Umbilical cord (tissue), 1 donor: ENCODE measurements at regions not wholly inside any gene's neighbourhood (a gene's known extent, or its start where the extent isn't known, plus 50 kb on each side); places are given as distances from the start of the nearest gene placed in this dataset.
"Not testable (repeated sequence)": the region's sequence is repeated elsewhere in the genome, so short reads cannot be mapped to it uniquely, and the experiment has no call there.

Experiments
- DNase-seq: peaks from one replicate; pipeline ENCODE4 v3.0.0-alpha.2; 2015; ENCODE audit warnings: low spot score

DNA sequence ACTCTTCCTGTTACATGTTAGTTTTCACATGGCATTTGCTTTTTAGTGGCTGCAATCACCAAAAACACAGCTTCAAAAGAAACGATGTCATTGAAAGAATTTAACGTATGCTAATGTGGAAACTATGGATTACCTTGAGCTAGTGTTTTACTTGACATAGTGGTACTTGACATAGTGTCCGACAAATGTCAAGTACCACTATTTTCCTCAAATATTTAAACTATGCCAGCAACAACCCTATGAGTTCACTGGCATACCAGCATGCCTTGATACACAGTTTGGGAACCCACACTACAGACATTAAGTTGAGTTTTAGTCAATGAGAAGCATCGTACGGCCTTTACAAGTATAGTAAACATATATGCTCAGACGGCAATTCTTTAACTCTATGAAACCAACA lies 560.3 kb downstream of the GALC start:
- DNase-seq = no peak

DNA sequence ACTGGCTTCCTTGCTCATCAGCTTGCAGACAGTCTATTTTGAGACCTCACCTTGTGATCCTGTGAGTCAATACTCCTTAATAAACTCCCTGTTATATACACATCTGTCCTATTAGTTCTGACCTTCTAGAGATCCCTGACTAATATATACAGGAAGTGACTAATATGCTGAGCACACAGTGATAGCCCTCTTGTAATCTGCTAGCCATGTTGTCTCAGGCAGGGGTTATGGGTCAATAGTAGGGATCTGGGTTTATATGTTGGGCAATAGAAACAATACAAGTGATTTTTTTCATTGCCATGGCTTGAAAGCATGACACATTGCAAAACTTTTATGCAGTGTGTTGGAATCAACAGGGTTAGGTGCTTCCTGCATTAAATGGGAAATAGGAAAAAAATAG lies 562.2 kb downstream of the GALC start:
- DNase-seq = no peak

DNA sequence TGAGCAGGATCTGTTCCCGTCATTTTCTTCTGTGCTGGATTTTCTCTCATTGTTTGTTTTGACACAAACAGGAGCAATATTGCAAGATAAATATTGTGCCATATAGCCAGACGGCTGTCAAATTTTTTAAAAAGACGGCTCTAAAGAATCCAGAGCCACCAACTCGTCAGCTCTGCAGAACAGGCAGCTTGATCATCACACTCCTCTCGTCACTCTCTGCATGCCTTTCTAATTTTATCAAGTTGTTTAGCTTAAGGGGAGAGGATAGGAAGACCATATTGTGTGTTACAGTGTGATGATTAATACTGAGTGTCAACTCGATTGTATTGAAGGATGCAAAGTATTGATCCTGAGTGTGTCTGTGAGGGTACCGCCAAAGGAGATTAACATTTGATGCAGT lies 562.8 kb downstream of the GALC start:
- no peak for DNase-seq

DNA sequence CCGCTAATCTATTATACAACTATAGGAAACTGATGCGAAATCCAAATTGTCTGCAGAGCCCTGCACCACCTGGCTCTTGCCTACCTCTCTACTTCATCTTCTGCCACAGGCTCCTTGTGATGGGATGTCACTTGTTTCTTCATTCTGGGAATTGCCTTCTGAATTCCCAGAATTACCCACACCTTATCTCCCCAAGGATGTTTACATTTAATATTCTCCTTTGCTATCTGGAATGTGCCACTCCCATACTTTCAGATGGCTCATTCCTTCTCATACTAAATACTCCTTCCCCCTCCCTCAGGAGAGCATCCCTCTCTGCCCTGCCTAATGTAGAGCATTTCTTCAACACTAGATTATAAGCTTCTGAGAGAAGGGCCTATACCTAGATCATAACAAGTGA lies 573.1 kb downstream of the GALC start:
- DNase-seq = no peak

DNA sequence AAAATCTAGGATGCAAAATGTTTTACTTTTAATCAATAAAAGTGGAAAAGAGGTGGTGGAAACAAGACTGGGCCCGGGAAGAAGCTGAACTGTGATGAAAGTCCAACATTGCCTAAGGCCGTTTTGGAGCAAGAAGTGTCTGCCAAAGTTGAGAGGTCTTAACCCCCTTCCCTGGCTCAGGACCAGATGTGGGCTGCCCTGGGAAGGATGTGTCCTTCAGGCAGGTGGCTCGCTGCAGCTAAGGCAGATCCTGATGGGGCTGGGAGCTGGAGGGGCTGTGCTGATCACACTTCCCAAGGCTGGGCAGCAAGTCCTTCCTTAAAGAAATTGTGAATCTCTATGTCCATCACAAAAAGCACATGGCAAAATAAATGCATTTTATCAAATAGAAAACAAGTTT lies 581.6 kb downstream of the GALC start:
- no peak for DNase-seq

DNA sequence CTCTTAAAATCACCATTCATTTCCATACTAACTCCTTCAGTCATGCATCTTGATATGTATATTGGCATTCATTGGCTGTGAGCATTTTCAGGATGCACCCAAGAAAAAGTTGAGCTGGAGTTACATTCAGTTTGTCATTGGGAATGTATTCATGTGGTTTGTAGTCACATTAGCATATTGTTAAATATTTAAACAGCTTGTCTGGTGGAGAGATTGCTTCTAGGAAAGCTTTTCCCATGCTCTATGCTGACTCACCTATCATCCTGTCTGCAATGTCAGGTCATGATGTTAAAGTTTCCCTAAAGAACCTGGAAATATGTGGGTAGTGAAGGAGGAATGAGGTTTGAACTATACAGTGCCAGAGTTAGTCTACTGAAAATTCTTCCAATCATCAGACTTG lies 583.6 kb downstream of the GALC start:
- DNase-seq = no peak

DNA sequence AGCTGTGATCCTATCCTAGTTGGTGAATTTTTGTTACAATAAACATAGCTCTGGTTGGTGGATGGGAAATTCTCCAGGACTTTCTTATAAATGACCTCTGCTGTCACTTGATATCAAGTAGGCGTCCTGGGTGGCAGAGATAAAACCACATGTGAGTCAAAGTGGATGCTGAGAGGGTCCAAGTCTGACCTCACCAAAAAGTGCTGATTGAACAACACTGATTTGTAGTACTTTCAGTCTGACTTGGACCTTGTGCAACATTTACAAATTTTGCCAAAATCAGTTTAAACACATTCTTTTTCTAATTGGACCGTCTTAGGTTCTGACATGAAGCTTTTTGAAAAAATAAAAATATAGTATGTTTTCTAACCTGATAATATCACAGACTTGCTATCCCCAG lies 585.6 kb downstream of the GALC start:
- no peak for DNase-seq

DNA sequence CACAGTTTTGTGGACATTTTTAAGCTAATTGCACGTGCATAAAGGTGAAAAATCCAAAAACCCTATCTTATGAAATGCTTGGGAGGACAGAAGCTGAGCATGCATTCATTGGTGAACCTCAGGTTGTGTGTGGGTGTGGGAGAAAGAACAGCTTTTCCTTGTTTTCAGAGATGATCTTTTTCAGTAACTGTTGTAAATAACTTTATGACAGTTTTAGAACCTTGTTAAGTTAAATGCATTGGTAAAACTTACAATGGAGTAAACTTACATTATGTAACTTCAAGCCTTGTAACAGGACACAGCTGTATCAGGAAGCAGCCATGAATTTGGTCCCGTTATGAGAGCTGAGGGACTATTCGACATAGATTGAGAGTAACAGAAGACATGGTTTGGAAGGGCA lies 587.4 kb downstream of the GALC start:
- DNase-seq = no peak

DNA sequence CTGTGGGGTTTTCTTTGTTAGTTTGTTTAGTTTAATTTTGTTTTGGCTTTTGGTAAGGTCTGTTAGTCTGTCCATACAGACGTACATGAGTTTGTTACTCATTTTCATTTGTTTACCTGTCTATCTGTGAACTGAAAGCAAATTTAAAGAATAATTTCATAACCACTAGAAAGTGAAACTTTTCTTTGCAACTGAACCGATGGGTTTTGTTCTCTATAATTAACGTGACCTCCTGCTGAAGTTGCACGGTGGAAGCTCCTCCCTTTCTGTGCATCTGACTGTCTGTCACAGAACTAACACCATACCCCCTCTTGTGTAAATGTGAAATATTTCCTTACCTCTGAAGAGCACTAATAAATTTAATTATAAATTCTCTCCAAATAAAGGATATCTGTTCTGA lies 595.5 kb downstream of the GALC start:
- DNase-seq = no peak

DNA sequence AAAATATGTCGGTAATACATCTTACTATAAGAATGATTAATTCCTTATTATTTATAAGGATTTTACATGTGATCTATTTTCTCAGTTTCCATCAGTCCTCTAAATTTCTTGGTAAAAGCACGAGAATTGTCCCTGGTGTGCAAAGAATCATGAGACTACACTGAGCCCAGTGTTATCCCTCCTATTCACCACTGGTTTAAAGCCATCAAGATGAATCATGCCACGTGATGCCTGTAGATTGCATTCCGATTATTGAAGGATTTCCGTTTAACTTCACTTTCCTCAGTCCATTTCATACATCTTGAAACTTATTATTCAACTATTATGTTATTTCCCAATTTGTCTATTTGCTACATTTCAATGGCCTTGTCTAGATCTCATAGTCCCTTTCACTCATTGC lies 601.9 kb downstream of the GALC start:
- DNase-seq = no peak

DNA sequence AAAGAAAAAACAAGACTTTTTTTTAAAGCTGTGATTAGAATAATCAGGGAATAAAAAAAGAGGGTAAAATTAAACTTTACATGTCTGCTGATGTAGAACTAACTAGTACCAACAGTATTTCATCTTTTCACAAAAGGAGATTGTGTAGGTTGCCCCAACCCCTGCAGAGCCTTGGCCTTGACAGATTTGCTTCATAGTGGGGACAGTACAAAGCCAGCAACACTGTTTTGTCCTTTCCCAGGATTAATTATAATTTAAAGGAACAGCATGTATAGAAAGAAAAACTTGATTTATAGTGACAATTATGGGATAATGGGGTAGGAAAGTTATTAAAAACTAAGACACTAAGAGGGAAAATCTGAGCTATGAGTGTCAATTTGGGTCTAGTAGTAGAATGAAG lies 604.0 kb downstream of the GALC start:
- DNase-seq = no peak

DNA sequence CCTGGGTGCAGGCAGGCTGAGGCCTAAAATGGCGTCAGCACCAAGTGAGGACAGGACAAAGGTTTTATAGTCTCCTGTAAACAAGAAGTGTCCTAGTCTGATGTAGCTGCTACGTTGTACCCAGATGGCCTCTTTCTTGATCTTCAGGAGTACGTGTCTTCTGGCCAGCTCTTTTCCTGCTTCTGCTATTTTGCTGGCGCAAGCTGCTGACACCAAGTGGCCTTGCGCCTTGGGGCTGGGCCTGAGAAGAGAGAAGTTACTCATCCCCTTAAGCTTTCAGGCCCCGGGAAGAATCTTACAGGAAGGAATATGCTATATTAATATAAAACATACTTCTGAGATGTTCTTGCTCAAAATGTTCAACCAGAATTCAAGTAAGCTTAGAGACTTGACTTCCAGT lies 605.2 kb downstream of the GALC start:
- DNase-seq = peak; percentile 31

DNA sequence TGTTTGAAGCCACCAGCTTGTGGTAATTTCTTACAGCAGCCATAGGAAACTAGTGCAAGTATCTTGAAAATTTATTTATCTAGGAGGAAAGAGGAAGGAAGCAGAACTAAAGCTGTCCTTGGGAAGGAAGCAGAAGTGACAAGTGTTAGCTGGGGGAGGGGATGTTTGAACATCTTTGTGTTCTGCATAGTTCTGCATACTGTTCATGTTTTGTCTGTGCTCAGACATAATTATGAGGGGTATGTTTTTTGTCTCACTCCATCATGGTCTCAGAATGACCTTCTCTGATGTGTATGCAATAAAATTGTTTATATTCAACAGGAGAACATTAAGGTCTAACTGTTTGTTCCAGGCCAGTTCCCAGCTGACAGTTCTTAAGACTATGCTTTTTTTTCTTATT lies 606.5 kb downstream of the GALC start:
- peak; percentile 26 for DNase-seq

DNA sequence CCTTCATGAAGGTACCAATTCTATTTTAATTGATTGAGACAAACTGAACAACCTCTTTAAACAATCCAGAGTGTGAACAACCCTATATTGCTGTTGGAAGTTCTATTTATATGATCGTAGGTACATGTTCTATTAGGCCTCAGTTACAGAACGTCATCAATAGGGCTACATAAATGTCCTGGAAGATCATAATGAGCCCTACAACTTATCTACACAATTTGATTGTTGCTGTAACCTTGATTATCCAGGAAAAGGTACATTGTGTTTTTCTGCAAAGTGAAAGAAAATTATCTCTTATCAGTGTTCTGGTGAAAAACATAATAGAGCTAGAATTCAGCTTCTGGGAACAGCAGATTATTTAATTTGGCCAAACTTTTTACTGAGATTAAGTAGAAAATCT lies 612.9 kb downstream of the GALC start:
- DNase-seq = no peak

DNA sequence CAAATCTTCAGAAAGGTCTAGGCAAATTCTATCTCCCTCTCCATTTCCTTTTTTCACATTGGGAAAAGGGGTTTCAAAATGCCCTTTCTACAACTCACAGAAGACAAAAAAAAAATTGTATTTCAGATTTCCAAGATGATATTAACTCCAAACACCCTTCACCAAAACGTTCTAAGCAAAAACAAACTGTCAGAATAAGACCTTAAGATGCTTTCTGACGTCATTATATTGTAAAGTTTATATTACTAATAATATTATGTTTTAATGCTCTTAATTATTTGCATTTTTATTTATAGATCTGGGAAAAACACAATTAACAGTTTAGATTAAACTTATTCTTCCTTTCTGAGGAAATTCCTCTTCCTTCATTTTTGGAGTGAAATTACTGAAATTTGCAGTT lies 624.2 kb downstream of the GALC start:
- no peak for DNase-seq

DNA sequence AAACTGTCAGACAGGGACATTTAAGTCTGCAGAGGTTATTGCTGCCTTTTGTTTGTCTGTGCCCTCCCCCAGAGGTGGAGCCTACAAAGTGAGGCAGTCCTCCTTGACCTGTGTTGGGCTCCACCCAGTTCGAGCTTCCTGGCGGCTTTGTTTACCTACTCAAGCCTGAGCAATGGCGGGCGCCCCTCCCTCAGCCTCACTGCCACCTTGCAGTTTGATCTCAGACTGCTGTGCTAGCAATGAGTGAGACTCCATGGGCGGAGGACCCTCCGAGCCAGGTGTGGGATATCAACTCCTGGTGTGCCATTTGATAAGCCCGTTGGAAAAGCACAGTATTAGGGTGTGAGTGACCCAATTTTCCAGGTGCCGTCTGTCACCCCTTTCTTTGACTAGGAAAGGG lies 632.7 kb downstream of the GALC start:
- DNase-seq = not testable (repeated sequence)

DNA sequence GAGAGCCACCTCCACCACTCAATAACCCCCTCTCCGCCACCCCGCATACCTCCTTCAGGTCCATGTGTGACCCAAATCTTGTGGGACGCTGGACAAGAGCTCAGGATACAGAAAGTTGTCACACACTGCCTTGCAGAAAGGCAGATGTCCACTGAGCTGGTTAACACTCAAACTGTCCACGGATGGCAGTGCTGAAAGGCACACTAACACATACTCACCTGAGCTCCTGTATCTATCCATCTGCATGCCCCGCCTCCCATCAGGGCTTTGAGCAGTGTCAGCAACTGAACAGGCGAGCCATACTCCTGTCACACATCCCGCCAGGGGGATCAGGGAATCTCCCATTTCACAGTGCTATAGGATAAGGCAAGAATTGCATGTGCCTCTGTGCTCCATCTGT lies 642.0 kb downstream of the GALC start:
- no peak for DNase-seq

DNA sequence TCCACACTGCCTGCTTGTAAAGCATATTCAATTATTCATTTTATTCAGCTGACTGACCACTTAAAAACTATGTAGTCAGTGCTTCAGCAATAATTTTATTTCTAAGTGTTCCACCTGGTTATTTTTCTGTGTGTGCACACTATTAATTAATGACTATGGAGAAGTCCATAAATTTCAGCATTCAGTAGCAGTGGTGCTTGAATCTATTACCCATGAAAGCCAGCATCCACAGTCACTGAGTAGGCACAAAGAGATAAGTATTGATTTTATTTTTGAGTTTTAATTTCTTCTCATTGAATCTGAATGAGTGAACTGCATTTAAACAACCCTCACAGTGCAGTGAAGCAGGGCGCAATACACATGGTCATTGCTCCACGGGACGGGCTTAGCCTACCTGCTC lies 643.1 kb downstream of the GALC start:
- no peak for DNase-seq

DNA sequence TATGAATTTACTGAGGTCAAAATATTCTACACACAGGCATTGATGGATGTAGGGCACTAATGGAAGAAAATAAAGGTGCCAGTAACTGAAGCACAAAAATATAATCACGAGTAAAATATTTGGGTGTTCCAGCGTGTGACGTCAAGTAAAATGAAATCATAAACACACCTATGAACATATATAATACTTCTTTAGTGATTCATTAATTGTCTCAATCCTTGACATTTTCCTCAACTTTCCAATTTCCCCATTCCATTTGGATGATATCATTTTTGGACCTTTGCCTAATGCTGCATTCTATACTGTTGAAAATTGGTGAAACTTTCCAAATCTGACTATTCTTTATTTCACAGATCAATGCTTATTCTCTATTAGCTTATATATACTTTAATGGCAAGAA lies 649.3 kb downstream of the GALC start:
- no peak for DNase-seq

DNA sequence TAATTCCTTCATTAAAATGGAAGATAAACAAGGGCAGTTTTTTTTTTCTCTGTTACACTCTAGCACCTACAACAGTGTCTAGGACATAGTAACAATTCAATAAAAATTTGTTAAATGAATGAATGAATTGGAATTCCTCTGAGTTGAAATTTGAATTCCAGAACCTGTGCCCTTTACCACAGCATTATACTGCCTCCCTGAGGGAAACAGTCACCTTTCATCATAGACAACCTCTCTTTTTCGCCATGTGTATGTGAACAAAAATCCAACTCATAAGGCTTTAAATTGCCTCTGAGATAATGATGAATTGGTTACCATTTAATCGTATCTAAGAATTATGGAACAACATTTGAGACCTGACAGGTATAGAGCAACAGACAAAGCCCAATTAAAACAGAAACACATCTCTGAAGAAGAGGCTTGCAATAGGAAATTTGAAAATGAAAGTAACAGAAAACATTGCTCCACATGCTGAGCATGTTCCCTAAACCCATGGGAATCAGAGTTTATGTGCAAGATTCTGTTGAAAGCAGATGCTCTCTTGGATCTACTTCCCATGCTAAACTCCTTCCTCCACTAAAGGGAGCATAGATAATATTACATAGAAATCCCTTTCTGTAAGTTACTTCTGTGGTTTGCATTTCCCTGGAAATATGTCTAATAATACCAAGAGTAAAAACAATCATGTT lies 657.8 kb downstream of the GALC start:
- DNase-seq = peak; percentile 55

DNA sequence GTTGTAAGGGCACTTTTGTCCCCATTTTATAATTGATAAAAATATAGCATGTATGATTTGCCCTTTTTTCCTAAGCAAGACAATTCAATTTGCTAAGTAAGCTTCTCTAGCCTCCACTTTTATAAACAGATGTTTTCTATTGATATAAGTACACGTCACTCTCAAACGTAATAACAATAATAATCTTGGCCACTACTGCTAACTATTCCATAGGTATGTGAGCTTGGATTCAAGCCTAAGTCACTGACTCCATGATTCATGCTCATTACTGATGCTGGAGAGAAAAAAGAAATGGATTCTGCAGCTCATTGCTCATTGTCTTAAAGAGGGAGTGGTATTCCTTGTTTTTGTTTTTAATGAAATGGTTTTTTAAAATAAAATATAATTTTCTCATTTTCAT lies 661.0 kb downstream of the GALC start:
- no peak for DNase-seq

DNA sequence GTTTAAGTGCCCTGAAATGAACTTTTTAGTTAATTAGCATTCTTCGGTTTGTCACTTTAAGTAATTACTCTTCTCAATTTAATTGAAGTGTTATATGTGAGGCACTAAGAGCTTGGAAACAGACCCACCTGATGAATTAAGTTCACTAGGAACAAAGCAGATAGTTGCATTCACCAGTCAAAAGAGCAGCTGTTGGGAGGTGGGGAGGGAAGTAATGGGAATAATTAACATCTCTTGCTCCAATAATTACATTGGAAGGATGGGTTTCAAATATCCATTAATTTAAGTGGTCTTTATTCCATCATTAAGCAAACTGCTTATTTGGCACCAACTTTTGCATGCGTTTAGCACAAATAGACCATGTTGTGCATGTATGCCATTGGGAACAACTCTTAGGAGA lies 667.2 kb downstream of the GALC start:
- DNase-seq = no peak

DNA sequence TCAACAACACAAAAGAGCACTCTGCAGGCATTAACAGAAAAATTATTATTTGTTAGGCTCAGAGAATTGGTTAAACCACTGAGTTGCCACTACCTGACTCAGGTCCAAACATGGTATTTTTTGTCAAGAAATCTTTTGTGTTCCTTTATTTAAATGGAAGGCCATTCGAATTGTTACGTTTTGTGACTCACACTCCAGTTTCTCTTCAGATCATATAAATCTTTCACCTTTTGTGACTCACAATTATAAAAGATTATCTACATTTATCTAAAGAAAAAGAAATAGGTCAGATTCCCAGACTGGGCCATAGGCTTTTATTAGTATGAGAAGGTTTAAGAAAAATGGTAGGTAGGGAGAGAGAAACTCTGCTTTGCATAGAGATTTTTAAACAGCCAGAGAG lies 669.8 kb downstream of the GALC start:
- no peak for DNase-seq

DNA sequence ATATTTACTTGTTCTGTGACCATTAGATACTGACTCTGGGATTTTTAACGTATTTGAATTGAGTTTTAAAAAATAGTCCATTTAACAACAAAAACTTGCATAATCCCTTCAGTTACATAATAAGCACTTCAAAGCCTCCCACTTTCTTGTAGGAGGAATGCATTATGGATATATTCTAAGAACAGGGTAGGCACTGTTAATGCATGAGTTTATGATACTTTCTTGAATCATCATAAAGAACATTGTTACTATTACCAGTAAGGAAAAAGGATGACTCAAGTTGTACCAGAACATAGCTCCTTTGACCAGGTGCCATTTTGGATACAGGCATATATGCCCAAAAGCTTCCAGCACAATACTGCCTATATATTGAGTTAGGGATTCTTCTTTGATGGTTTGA lies 671.4 kb downstream of the GALC start:
- DNase-seq = no peak

DNA sequence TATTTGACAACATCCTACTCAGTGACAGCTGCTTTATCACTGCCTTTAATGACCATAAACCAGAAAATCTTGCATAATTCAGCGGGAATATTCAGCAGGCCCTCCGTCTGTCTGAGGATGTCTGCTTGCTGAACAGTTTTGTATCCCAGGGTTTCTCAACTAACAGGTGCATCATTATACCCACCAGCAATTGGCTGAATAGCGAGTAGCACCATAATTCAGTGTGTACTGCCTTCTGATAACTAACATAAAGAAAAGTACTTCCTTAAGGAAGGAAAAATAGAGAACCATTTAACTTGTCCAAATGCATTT lies 680.1 kb downstream of the GALC start:
- no peak for DNase-seq
